ENCODE measurements at regions not wholly inside any gene's neighbourhood (a gene's known extent, or its start where the extent isn't known, plus 50 kb on each side); places are given as distances from the start of the nearest gene placed in this dataset.
A peak's percentile ranks its signal among the peaks of the same experiment; 100 is the strongest.

DNA sequence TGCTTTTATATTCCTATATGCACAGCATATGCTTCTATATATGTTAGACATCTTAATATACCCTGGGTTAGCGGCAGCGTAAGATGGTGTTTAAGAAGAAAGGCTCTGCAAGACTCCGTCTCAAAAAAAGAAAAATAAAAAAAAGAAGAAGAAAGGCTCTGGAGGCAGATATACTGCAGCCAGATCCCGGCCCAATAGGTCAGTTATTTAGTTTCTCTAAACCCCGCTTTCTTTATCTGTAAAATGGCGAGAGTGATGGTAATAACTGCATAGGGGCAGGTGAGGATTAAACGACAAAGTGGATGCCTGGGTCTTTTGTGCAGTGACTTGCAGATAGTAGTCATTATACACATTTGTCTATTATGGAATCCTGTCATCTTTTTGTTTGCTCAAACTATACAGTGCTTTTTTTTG is 115.2 kb downstream of the NAA11 start:
- WGBS, 2 donors = 86 to 89% methylated on average over 7 of the region's 7 CpGs
- ATAC-seq (ENCODE audit: low FRiP score) = no peak

DNA sequence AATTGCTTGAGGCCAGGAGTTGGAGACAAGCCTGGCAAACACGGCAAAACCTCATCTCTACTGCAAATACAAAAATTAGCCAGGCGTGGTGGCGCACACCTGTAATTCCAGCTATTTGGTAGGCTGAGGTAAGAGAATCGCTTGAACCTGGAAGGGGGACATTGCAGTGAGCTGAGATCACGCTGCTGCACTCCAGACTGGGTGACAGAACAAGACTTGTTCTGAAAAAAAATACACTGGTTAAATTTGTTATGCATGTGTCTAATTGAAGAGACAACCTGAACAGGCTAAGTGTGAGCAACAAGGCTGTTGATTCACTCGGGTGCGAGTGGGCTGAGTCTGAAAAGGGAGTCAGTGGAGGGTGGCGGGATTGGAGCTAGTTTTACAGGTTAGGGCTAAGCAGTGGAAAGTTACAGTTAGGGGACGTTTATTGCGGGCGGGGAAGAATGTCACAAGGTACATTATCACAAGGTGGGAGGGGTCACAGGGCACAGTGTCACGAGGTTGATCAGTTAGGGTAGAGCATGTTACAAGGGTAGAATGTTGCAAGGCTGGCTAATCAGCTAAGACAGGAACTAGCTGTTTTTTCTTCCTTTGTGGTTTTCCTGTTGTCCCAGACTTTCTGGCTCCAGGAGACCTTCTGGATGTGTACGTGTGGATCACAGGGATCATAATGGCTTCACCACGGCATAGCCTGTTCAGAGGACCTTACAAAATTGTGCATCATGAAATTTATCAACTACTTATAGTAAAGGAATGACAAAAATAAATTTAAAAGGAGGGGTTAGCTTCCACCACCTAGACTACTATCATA is 115.8 kb downstream of the NAA11 start:
- Histone ChIP-seq H3K27me3 (ENCODE audit: control insufficient read depth in 1 of 2, insufficient read depth in 2 of 2, low read length in 1 of 2) (no peaks in the 10 kb centered on the region), H3K4me3 (ENCODE audit: low read length in 2 of 2) (no peak overlapping the region), H3K36me3 (ENCODE audit: control insufficient read depth in 1 of 2, insufficient read depth in 2 of 2, low read length in 1 of 2) (no peaks in the 10 kb centered on the region), H3K27ac (ENCODE audit: low read depth in 1 of 2, low read length in 2 of 2) (no peak overlapping the region), H3K9me3 (ENCODE audit: control insufficient read depth, low read length) (no peaks in the 10 kb centered on the region), H3K4me1 (ENCODE audit: control insufficient read depth in 1 of 2, insufficient read depth in 2 of 2, low read length in 2 of 2) (no peaks in the 10 kb centered on the region)
- DNase-seq (peak in 1 of 2 donors; percentile 39), ATAC-seq (ENCODE audit: low FRiP score) (no peak)
- 75 to 76% methylated on average over 14 of the region's 14 CpGs for WGBS, 2 donors
- intact Hi-C loops (cut with DNase I) = no loop called here

More for the DNA sequence above, 115.2 kb downstream of the NAA11 start:
- DNase-seq = no peak
- Histone ChIP-seq H3K4me3 (ENCODE audit: low read length in 2 of 2) (no peak overlapping the region), H3K27me3 (ENCODE audit: control insufficient read depth in 1 of 2, insufficient read depth in 2 of 2, low read length in 1 of 2) (no peaks in the 10 kb centered on the region), H3K36me3 (ENCODE audit: control insufficient read depth in 1 of 2, insufficient read depth in 2 of 2, low read length in 1 of 2) (no peaks in the 10 kb centered on the region), H3K9me3 (ENCODE audit: control insufficient read depth, low read length) (no peaks in the 10 kb centered on the region), H3K4me1 (ENCODE audit: control insufficient read depth in 1 of 2, insufficient read depth in 2 of 2, low read length in 2 of 2) (no peaks in the 10 kb centered on the region), H3K27ac (ENCODE audit: low read depth in 1 of 2, low read length in 2 of 2) (no peak overlapping the region)
- intact Hi-C loops (cut with DNase I) = no loop called here

DNA sequence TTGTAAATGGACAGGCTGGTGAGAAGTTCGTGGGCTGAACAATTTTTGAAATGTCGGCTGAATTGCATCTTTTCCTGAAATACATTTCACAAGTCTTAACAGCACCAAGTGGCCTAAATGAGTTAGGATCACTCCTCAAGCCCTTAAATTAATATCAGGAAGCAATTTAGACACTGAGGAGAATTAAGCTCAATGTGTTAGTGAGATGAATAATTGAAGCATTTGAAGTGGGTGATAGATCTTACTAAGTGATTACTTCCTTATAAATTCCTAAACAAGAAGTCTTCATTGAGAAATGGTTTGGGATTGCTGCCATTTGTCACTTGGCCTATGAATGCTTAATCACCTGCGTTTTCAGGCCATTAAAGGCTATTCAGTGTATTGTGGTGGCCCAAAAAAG is 116.8 kb downstream of the NAA11 start:
- H3K4me1 ChIP-seq (ENCODE audit: control insufficient read depth in 1 of 2, insufficient read depth in 2 of 2, low read length in 2 of 2) = no peaks in the 10 kb centered on the region
- H3K27ac ChIP-seq (ENCODE audit: low read depth in 1 of 2, low read length in 2 of 2) = no peak overlapping the region
- H3K36me3 ChIP-seq (ENCODE audit: control insufficient read depth in 1 of 2, insufficient read depth in 2 of 2, low read length in 1 of 2) = no peaks in the 10 kb centered on the region
- ATAC-seq (ENCODE audit: low FRiP score) (no peak), DNase-seq (no peak)
- 65 to 74% methylated on average over 3 of the region's 3 CpGs for WGBS, 2 donors
- no peaks in the 10 kb centered on the region for H3K27me3 ChIP-seq (ENCODE audit: control insufficient read depth in 1 of 2, insufficient read depth in 2 of 2, low read length in 1 of 2)
- no peaks in the 10 kb centered on the region for H3K9me3 ChIP-seq (ENCODE audit: control insufficient read depth, low read length)
- no peak overlapping the region for H3K4me3 ChIP-seq (ENCODE audit: low read length in 2 of 2)
- intact Hi-C loops (cut with DNase I) = no loop called here

DNA sequence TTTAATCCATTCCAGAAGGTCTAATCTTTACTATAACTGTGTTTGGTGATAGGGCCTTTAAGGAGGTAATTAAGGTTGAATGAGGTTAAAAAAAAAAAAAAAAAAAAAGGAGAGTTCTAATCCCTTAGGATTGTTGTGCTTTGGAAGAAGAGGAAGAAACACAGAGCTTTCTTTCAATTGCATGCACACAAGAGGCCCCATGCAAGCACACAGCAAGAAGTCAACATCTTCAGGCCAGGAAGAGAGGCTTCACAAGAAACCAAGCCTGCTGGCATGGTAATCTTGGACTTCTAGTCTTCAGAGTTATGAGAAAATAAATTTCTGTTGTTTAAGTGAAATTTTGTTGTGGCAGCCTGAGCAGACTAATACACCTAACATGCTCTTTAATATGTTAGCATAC is 118.6 kb downstream of the NAA11 start:
- DNase-seq (no peak), ATAC-seq (ENCODE audit: low FRiP score) (no peak)
- no peaks in the 10 kb centered on the region for H3K9me3 ChIP-seq (ENCODE audit: control insufficient read depth, low read length)
- H3K4me3 ChIP-seq (ENCODE audit: low read length in 2 of 2) = no peak overlapping the region
- intact Hi-C loops (cut with DNase I) = no loop called here
- H3K36me3 ChIP-seq (ENCODE audit: control insufficient read depth in 1 of 2, insufficient read depth in 2 of 2, low read length in 1 of 2) = no peaks in the 10 kb centered on the region
- H3K27me3 ChIP-seq (ENCODE audit: control insufficient read depth in 1 of 2, insufficient read depth in 2 of 2, low read length in 1 of 2) = no peaks in the 10 kb centered on the region
- H3K27ac ChIP-seq (ENCODE audit: low read depth in 1 of 2, low read length in 2 of 2) = no peak overlapping the region
- no peaks in the 10 kb centered on the region for H3K4me1 ChIP-seq (ENCODE audit: control insufficient read depth in 1 of 2, insufficient read depth in 2 of 2, low read length in 2 of 2)

DNA sequence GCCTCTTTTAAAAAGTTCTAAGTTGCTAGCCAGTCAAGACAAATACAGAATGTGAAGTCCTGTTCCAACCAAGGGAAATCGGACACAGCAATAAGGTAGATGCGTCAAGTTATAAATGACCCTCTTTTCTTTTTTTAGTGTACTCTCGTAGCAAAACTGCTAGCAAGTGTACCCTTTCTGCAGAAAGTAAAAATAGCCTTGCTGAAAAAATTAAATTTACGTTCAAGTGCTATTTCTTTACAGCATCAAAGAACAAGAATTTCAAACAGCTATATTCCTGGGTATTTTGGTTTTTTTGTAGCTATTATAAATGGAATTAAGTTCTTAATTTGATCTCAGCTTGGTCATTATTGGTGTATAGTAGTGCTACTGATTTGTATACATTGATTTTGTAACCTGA is 119.2 kb downstream of the NAA11 start:
- no peak overlapping the region for H3K27ac ChIP-seq (ENCODE audit: low read depth in 1 of 2, low read length in 2 of 2)
- intact Hi-C loops (cut with DNase I) = no loop called here
- H3K27me3 ChIP-seq (ENCODE audit: control insufficient read depth in 1 of 2, insufficient read depth in 2 of 2, low read length in 1 of 2) = no peaks in the 10 kb centered on the region
- DNase-seq (no peak), ATAC-seq (ENCODE audit: low FRiP score) (no peak)
- no peaks in the 10 kb centered on the region for H3K36me3 ChIP-seq (ENCODE audit: control insufficient read depth in 1 of 2, insufficient read depth in 2 of 2, low read length in 1 of 2)
- H3K9me3 ChIP-seq (ENCODE audit: control insufficient read depth, low read length) = no peaks in the 10 kb centered on the region
- H3K4me3 ChIP-seq (ENCODE audit: low read length in 2 of 2) = no peak overlapping the region
- H3K4me1 ChIP-seq (ENCODE audit: control insufficient read depth in 1 of 2, insufficient read depth in 2 of 2, low read length in 2 of 2) = no peaks in the 10 kb centered on the region
- 75 to 79% methylated on average over 4 of the region's 4 CpGs for WGBS, 2 donors

DNA sequence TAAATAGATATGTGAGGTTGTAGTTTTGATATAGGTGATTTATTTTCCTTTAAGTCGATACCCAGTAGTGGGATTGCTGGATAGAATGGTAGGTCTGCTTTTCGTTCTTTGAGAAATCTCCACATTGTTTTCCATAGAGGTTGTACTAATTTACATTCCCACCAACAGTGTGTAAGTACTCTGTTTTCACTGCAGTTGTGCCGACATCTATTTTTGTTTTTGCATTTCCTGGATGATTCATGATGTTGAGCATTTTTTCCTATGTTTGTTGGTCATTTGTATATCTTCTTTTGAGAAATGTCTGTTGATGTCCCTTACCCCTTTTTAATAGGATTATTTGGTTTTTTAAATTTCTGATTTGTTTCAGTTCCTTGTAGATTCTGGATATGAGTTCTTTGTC is 120.7 kb downstream of the NAA11 start:
- intact Hi-C loops (cut with DNase I) = no loop called here
- Histone ChIP-seq H3K4me3 (ENCODE audit: low read length in 2 of 2) (no peak overlapping the region), H3K4me1 (ENCODE audit: control insufficient read depth in 1 of 2, insufficient read depth in 2 of 2, low read length in 2 of 2) (no peaks in the 10 kb centered on the region), H3K27ac (ENCODE audit: low read depth in 1 of 2, low read length in 2 of 2) (no peak overlapping the region), H3K36me3 (ENCODE audit: control insufficient read depth in 1 of 2, insufficient read depth in 2 of 2, low read length in 1 of 2) (no peaks in the 10 kb centered on the region), H3K9me3 (ENCODE audit: control insufficient read depth, low read length) (no peaks in the 10 kb centered on the region), H3K27me3 (ENCODE audit: control insufficient read depth in 1 of 2, insufficient read depth in 2 of 2, low read length in 1 of 2) (no peaks in the 10 kb centered on the region)
- WGBS, 2 donors = 72 to 73% methylated on average over 3 of the region's 3 CpGs
- no peak for DNase-seq
- no peak for ATAC-seq (ENCODE audit: low FRiP score)

DNA sequence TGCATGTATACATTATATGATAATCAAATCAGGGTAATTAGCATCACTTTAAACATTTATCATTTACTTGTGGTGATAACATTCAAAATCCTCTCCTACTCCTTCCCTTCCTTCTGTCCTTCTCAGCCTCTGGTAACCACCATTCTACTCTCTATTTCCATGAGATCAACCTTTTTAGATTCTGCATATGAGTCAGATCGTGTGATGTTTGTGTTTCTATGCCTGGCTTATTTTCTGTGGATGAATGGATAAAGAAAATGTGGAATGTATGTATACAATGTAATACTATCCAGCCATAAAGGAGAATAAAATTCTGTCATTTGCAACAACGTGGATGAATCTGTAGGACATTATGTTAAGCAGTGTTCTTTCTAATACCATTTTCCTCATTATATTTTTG is 123.9 kb downstream of the NAA11 start:
- 47 to 52% methylated on average over 2 of the region's 2 CpGs for WGBS, 2 donors
- DNase-seq = no peak
- intact Hi-C loops (cut with DNase I) = no loop called here
- ATAC-seq (ENCODE audit: low FRiP score) = no peak
- H3K27ac ChIP-seq (ENCODE audit: low read depth in 1 of 2, low read length in 2 of 2) = no peak overlapping the region
- H3K4me1 ChIP-seq (ENCODE audit: control insufficient read depth in 1 of 2, insufficient read depth in 2 of 2, low read length in 2 of 2) = peaks cover 0 to 2% of the 10 kb centered on the region in 2 donors
- H3K27me3 ChIP-seq (ENCODE audit: control insufficient read depth in 1 of 2, insufficient read depth in 2 of 2, low read length in 1 of 2) = no peaks in the 10 kb centered on the region
- no peaks in the 10 kb centered on the region for H3K9me3 ChIP-seq (ENCODE audit: control insufficient read depth, low read length)
- no peak overlapping the region for H3K4me3 ChIP-seq (ENCODE audit: low read length in 2 of 2)
- no peaks in the 10 kb centered on the region for H3K36me3 ChIP-seq (ENCODE audit: control insufficient read depth in 1 of 2, insufficient read depth in 2 of 2, low read length in 1 of 2)

DNA sequence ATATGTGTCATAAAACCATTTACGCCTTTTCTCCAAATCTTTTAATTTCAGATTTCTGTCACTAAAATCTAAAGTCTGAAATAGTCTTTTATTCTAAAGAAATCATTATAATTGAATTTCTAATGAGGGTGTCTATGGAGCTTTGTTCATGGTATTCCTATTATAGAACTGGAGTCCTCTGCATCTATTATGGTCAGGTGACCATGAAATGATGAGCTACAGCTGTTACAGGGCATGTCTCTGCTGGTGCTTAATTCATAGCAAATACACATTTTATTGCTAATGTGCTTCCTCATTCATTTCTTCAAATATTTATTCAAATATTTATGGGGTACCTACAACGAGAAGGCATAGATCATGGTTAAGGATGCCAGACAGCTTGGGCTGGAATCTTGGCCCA is 126.1 kb downstream of the NAA11 start:
- Histone ChIP-seq H3K27ac (ENCODE audit: low read depth in 1 of 2, low read length in 2 of 2) (no peak overlapping the region), H3K27me3 (ENCODE audit: control insufficient read depth in 1 of 2, insufficient read depth in 2 of 2, low read length in 1 of 2) (no peaks in the 10 kb centered on the region), H3K4me1 (ENCODE audit: control insufficient read depth in 1 of 2, insufficient read depth in 2 of 2, low read length in 2 of 2) (peaks cover 0 to 2% of the 10 kb centered on the region in 2 donors), H3K9me3 (ENCODE audit: control insufficient read depth, low read length) (no peaks in the 10 kb centered on the region), H3K36me3 (ENCODE audit: control insufficient read depth in 1 of 2, insufficient read depth in 2 of 2, low read length in 1 of 2) (no peaks in the 10 kb centered on the region), H3K4me3 (ENCODE audit: low read length in 2 of 2) (no peak overlapping the region)
- DNase-seq = no peak
- intact Hi-C loops (cut with DNase I) = no loop called here
- no peak for ATAC-seq (ENCODE audit: low FRiP score)
- WGBS, 2 donors = 76 to 84% methylated on average over 2 of the region's 2 CpGs

DNA sequence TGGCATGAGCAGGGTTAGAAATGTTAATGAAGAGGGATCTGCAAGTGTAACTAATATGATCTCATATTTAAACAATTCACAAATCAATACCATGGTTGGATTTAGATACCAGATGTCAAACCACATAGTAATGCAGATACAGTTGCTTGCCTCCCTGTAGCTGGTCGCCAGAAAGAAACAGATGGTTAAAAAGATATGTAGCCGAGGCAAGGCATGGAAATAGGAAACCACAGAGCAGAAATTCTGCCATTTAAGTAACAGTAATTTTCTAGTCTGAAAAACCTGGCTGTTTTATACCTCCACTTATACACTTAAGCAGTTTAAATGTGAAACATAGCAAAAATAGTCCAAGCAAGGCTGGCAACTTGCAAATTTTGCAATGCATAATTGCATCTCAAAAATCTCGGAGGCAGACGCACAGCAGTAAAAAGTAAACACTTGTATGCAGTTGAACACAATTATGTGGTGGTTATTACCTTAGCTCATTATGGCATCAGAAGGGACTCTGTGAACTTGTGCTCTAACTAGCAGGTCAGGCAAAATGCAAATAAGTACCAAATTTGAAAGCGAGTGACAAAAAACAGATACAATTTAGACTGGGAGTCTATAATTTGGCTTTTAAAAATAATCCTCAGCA is 126.8 kb downstream of the NAA11 start:
- intact Hi-C loops (cut with DNase I) = no loop called here

More for the DNA sequence above, 126.8 kb downstream of the NAA11 start:
- no peak for DNase-seq
- 56 to 65% methylated on average over 5 of the region's 5 CpGs for WGBS, 2 donors
- Histone ChIP-seq H3K27me3 (ENCODE audit: control insufficient read depth in 1 of 2, insufficient read depth in 2 of 2, low read length in 1 of 2) (no peaks in the 10 kb centered on the region), H3K27ac (ENCODE audit: low read depth in 1 of 2, low read length in 2 of 2) (no peak overlapping the region), H3K4me3 (ENCODE audit: low read length in 2 of 2) (no peak overlapping the region), H3K4me1 (ENCODE audit: control insufficient read depth in 1 of 2, insufficient read depth in 2 of 2, low read length in 2 of 2) (peaks cover 0 to 2% of the 10 kb centered on the region in 2 donors), H3K36me3 (ENCODE audit: control insufficient read depth in 1 of 2, insufficient read depth in 2 of 2, low read length in 1 of 2) (no peaks in the 10 kb centered on the region), H3K9me3 (ENCODE audit: control insufficient read depth, low read length) (no peaks in the 10 kb centered on the region)
- no peak for ATAC-seq (ENCODE audit: low FRiP score)
